ENCODE measurements at regions not wholly inside any gene's neighbourhood (a gene's known extent, or its start where the extent isn't known, plus 50 kb on each side); places are given as distances from the start of the nearest gene placed in this dataset.

GRCh38 chr5:123868267-123868666 is 356.3 kb downstream of the CSNK1G3 start:
- Histone ChIP-seq H3K27me3 (ENCODE audit: control insufficient read depth, extremely low read depth, insufficient read depth, low read length) (no peaks in the 10 kb centered on the region), H3K4me3 (ENCODE audit: control insufficient read depth in 2 of 3, extremely low read depth in 1 of 3, insufficient read depth in 2 of 3, low read depth in 1 of 3, low read length in 3 of 3) (no peak overlapping the region), H3K27ac (ENCODE audit: control insufficient read depth, insufficient read depth, low read length) (no peak overlapping the region), H2AFZ (ENCODE audit: control insufficient read depth, low read length) (no peak overlapping the region), H4K20me1 (ENCODE audit: control insufficient read depth, extremely low read depth, insufficient read depth, low read length) (no peaks in the 10 kb centered on the region), H3K9ac (ENCODE audit: control insufficient read depth, extremely low read depth, insufficient read depth, low read length) (no peak overlapping the region), H3K9me3 (ENCODE audit: control insufficient read depth, low read depth, low read length) (no peaks in the 10 kb centered on the region), H3K79me2 (ENCODE audit: control insufficient read depth, insufficient read depth, low read length) (no peaks in the 10 kb centered on the region), H3K4me2 (ENCODE audit: control insufficient read depth, extremely low read depth, insufficient read depth, low read depth, low read length) (no peak overlapping the region), H3K36me3 (ENCODE audit: control insufficient read depth in 2 of 2, extremely low read depth in 1 of 2, insufficient read depth in 2 of 2, low read length in 2 of 2) (no peaks in the 10 kb centered on the region), H3K9me1 (ENCODE audit: control insufficient read depth, extremely low read depth, insufficient read depth, low read length) (no peaks in the 10 kb centered on the region), H3K4me1 (ENCODE audit: control insufficient read depth, extremely low read depth, insufficient read depth, low read length) (no peaks in the 10 kb centered on the region)
- FAIRE-seq: no peak
- dilution Hi-C loops (cut with MboI; ENCODE audit: extremely low pct_ligation_motif_present, low sequenced_read_pairs): no loop called here
- TF ChIP-seq CTCF (optimal IDR thresholded peaks at IDR 0.05 in 1 of 3, IDR thresholded peaks at IDR 0.05 in 1 of 3, conservative IDR thresholded peaks at IDR 0.05 in 1 of 3; ENCODE audit: extremely low read depth in 1 of 3, insufficient read depth in 2 of 3, low read length in 3 of 3): no peak
- TF ChIP-seq EZH2 (IDR thresholded peaks at IDR 0.05; ENCODE audit: low read length): no peak
- DNase-seq (ENCODE audit: low read depth, low spot score): no peak

DNA sequence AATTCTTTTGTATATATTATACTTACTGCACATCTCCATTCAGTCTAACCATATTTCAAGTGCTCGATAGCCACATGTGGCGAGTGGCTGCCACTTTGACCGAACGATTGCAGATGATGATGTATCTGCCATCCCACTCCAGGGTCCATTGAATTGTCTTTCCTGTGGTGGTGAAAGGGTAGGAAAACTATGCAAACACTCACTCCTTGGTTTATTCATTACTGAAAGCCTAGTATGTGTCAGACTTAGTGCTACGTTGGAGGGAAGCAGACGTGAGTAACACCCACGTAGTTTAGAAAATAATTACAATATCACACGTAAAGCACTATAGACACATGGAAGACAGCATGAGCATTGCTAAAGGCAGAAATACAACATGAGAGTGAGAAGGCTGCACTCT is 353.7 kb downstream of the CSNK1G3 start:
- no peak overlapping the region for H3K4me2 ChIP-seq (ENCODE audit: control insufficient read depth, extremely low read depth, insufficient read depth, low read depth, low read length)
- H3K27me3 ChIP-seq (ENCODE audit: control insufficient read depth, extremely low read depth, insufficient read depth, low read length): no peaks in the 10 kb centered on the region
- H3K36me3 ChIP-seq (ENCODE audit: control insufficient read depth in 2 of 2, extremely low read depth in 1 of 2, insufficient read depth in 2 of 2, low read length in 2 of 2): no peaks in the 10 kb centered on the region
- no peaks in the 10 kb centered on the region for H3K9me3 ChIP-seq (ENCODE audit: control insufficient read depth, low read depth, low read length)
- no peak overlapping the region for H3K27ac ChIP-seq (ENCODE audit: control insufficient read depth, insufficient read depth, low read length)
- FAIRE-seq (no peak), DNase-seq (ENCODE audit: low read depth, low spot score) (no peak)
- no peaks in the 10 kb centered on the region for H3K79me2 ChIP-seq (ENCODE audit: control insufficient read depth, insufficient read depth, low read length)
- TF ChIP-seq CTCF (optimal IDR thresholded peaks at IDR 0.05 in 1 of 3, IDR thresholded peaks at IDR 0.05 in 1 of 3, conservative IDR thresholded peaks at IDR 0.05 in 1 of 3; ENCODE audit: extremely low read depth in 1 of 3, insufficient read depth in 2 of 3, low read length in 3 of 3): no peak
- no peaks in the 10 kb centered on the region for H3K9me1 ChIP-seq (ENCODE audit: control insufficient read depth, extremely low read depth, insufficient read depth, low read length)
- no peak overlapping the region for H3K9ac ChIP-seq (ENCODE audit: control insufficient read depth, extremely low read depth, insufficient read depth, low read length)
- H3K4me1 ChIP-seq (ENCODE audit: control insufficient read depth, extremely low read depth, insufficient read depth, low read length): no peaks in the 10 kb centered on the region
- dilution Hi-C loops (cut with MboI; ENCODE audit: extremely low pct_ligation_motif_present, low sequenced_read_pairs): no loop called here
- H4K20me1 ChIP-seq (ENCODE audit: control insufficient read depth, extremely low read depth, insufficient read depth, low read length): no peaks in the 10 kb centered on the region
- no peak overlapping the region for H3K4me3 ChIP-seq (ENCODE audit: control insufficient read depth in 2 of 3, extremely low read depth in 1 of 3, insufficient read depth in 2 of 3, low read depth in 1 of 3, low read length in 3 of 3)
- no peak overlapping the region for H2AFZ ChIP-seq (ENCODE audit: control insufficient read depth, low read length)

Data from keratinocyte (primary cell).